Natural killer cell (primary cell): ENCODE measurements at regions not wholly inside any gene's neighbourhood (a gene's known extent, or its start where the extent isn't known, plus 50 kb on each side); places are given as distances from the start of the nearest gene placed in this dataset.
A peak's percentile ranks its signal among the peaks of the same experiment; 100 is the strongest.

Experiments used
- ATAC-seq, 3 donors: fragments of 150-1000 bp in 2 of 3; fragments of 200-7000 bp in 1 of 3; cut with Tn5 transposase; 1 replicate in 1 of 3; 2 replicates in 2 of 3; pipeline ENCODE4 v1.10.0; 2021; ENCODE audit warnings: mild to moderate bottlenecking in 2 of 3, moderate library complexity in 2 of 3
- DNase-seq, 2 donors: peaks; one replicate each; pipeline versions ENCODE4 v3.0.0 to v3.0.0-alpha.2; 2013 to 2021; ENCODE audit warnings: mixed read lengths in 1 of 2
- H3K27ac ChIP-seq: one replicate; pipeline ENCODE4 v1.5.1; 2013; ENCODE audit warnings: mild to moderate bottlenecking, low read length
- H3K27me3 ChIP-seq: one replicate; pipeline ENCODE4 v1.6.1; 2013; ENCODE audit warnings: low read length; ENCODE audit not compliant: control insufficient read depth, insufficient read depth
- H3K36me3 ChIP-seq: one replicate; pipeline ENCODE4 v1.6.1; 2013; ENCODE audit warnings: low read length; ENCODE audit not compliant: control insufficient read depth, insufficient read depth
- H3K4me1 ChIP-seq: one replicate; pipeline ENCODE4 v1.6.1; 2013; ENCODE audit warnings: low read length; ENCODE audit not compliant: control insufficient read depth, insufficient read depth
- H3K4me3 ChIP-seq: one replicate; pipeline ENCODE4 v1.5.1; 2013; ENCODE audit warnings: low read length
- H3K9me3 ChIP-seq: one replicate; pipeline ENCODE4 v1.6.1; 2013; ENCODE audit warnings: low read length; ENCODE audit not compliant: control insufficient read depth, insufficient read depth
- H3K27ac Mint-ChIP-seq, 2 donors: one replicate each; pipeline ENCODE4 v1.8.0; 2022; ENCODE audit warnings: mild to moderate bottlenecking in 2 of 2, mixed read lengths in 2 of 2, moderate library complexity in 1 of 2
- H3K27me3 Mint-ChIP-seq, 2 donors: one replicate each; pipeline ENCODE4 v1.8.0; 2022; ENCODE audit warnings: low read depth in 2 of 2, mixed read lengths in 2 of 2
- H3K36me3 Mint-ChIP-seq: one replicate; pipeline ENCODE4 v1.8.0; 2022; ENCODE audit warnings: mixed read lengths
- H3K4me1 Mint-ChIP-seq, 2 donors: one replicate each; pipeline ENCODE4 v1.8.0; 2022; ENCODE audit warnings: mixed read lengths in 2 of 2
- H3K4me3 Mint-ChIP-seq: one replicate; pipeline ENCODE4 v1.8.0; 2022; ENCODE audit warnings: mild to moderate bottlenecking, moderate library complexity, mixed read lengths
- H3K9me3 Mint-ChIP-seq, 2 donors: one replicate each; pipeline ENCODE4 v1.8.0; 2022; ENCODE audit warnings: mixed read lengths in 2 of 2
- CTCF ChIP-seq: fragments of 200-600 bp; IDR thresholded peaks from one replicate; pipeline ENCODE4 v1.8.0; 2022; ENCODE audit warnings: antibody characterized with exemption
- WGBS: methylation state at CpG from one replicate; pipeline ENCODE4 v1.1.7; 2013; ENCODE audit warnings: missing lambda C conversion rate; ENCODE audit not compliant: insufficient coverage; 5-methylcytosine and 5-hydroxymethylcytosine counted together
- intact Hi-C: fragments of 100-400 bp; cut with micrococcal nuclease; formaldehyde crosslinking; loops from one replicate; pipeline ENCODE4 v1.14.2; 2022

- Histone ChIP-seq H3K4me3 (peak overlapping the region; percentile 7), H3K27ac (no peak overlapping the region), H3K4me1 (peaks cover 21% of the 10 kb centered on the region), H3K9me3 (no peaks in the 10 kb centered on the region), H3K27me3 (peaks cover 24% of the 10 kb centered on the region), H3K36me3 (no peaks in the 10 kb centered on the region)
- Mint-ChIP-seq H3K4me3 (peak overlapping the region; percentile 52), H3K27me3 (peaks cover 21 to 55% of the 10 kb centered on the region in 2 donors), H3K27ac (no peak overlapping the region), H3K36me3 (no peaks in the 10 kb centered on the region), H3K9me3 (no peaks in the 10 kb centered on the region), H3K4me1 (peaks cover 23 to 28% of the 10 kb centered on the region in 2 donors)
- intact Hi-C loops: no loop called here
- TF ChIP-seq CTCF: no peak
- ATAC-seq (peak in 2 of 3 donors; percentile 25 to 35), DNase-seq (peak in 1 of 2 donors; percentile 30)
- WGBS: 1% methylated on average over 61 of the region's 61 CpGs
These were observed 69.3 kb upstream of the USP15 start for GRCh38 chr12:62190689-62191490.

GRCh38 chr12:62191491-62192179 is 68.6 kb upstream of the USP15 start:
- no peak overlapping the region for H3K27ac Mint-ChIP-seq
- H3K4me1 Mint-ChIP-seq: peaks cover 23 to 28% of the 10 kb centered on the region in 2 donors
- Histone ChIP-seq H3K27me3 (peaks cover 24% of the 10 kb centered on the region), H3K27ac (no peak overlapping the region), H3K4me1 (peaks cover 21% of the 10 kb centered on the region), H3K4me3 (peak overlapping the region; percentile 7), H3K9me3 (no peaks in the 10 kb centered on the region), H3K36me3 (no peaks in the 10 kb centered on the region)
- DNase-seq (peak in 1 of 2 donors; percentile 49), ATAC-seq (peak in 1 of 3 donors; percentile 33)
- intact Hi-C loops: no loop called here
- WGBS: 1% methylated on average over 41 of the region's 41 CpGs
- no peaks in the 10 kb centered on the region for H3K9me3 Mint-ChIP-seq
- TF ChIP-seq CTCF: no peak
- peak overlapping the region; percentile 59 for H3K4me3 Mint-ChIP-seq
- H3K27me3 Mint-ChIP-seq: peaks cover 21 to 54% of the 10 kb centered on the region in 2 donors
- H3K36me3 Mint-ChIP-seq: no peaks in the 10 kb centered on the region

- WGBS: under 1% methylated on average over 34 of the region's 34 CpGs
- Mint-ChIP-seq H3K4me1 (peaks cover 23 to 28% of the 10 kb centered on the region in 2 donors), H3K9me3 (no peaks in the 10 kb centered on the region), H3K4me3 (peak overlapping the region; percentile 59), H3K36me3 (no peaks in the 10 kb centered on the region), H3K27me3 (peaks cover 21 to 49% of the 10 kb centered on the region in 2 donors), H3K27ac (no peak overlapping the region)
- Histone ChIP-seq H3K36me3 (no peaks in the 10 kb centered on the region), H3K4me3 (peak overlapping the region; percentile 4), H3K27me3 (peaks cover 24% of the 10 kb centered on the region), H3K4me1 (peaks cover 21% of the 10 kb centered on the region), H3K27ac (no peak overlapping the region), H3K9me3 (no peaks in the 10 kb centered on the region)
- peak; percentile 73 to 86 (median 85) for ATAC-seq
- TF ChIP-seq CTCF: peak; percentile 56
- intact Hi-C loops: no loop called here
- DNase-seq: peak in 1 of 2 donors; percentile 83
These were observed 67.9 kb upstream of the USP15 start for GRCh38 chr12:62192180-62192902.
